Naive thymus-derived CD4-positive, alpha-beta T cell (primary cell): ENCODE measurements at regions not wholly inside any gene's neighbourhood (a gene's known extent, or its start where the extent isn't known, plus 50 kb on each side); places are given as distances from the start of the nearest gene placed in this dataset.

Source experiments
- ATAC-seq: fragments of 150-1000 bp; cut with Tn5 transposase; 2 replicates; pipeline ENCODE4 v1.10.0; 2021; ENCODE audit warnings: mild to moderate bottlenecking, moderate library complexity
- CTCF ChIA-PET: fragments of 350-600 bp; sonication (Branson Sonifier 250); formaldehyde crosslinking; loops from one replicate; lab custom pipeline; 2021; ENCODE audit warnings: antibody characterized with exemption; lab: Charles Lee
- POLR2A ChIA-PET: fragments of 350-600 bp; sonication (Branson Sonifier 250); formaldehyde crosslinking; loops from one replicate; lab custom pipeline; 2021; ENCODE audit warnings: antibody characterized with exemption, inconsistent platforms; lab: Charles Lee
- DNase-seq, 9 donors: peaks; one replicate each; pipeline versions ENCODE4 v3.0.0 to v3.0.0-alpha.2; 2020 to 2022; ENCODE audit warnings: mixed read lengths in 1 of 9
- H3K27ac ChIP-seq: one replicate; pipeline ENCODE4 v1.7.0; 2013; ENCODE audit warnings: mild to moderate bottlenecking, low read depth, low read length, moderate library complexity
- H3K27me3 ChIP-seq, 2 donors: one replicate each; pipeline ENCODE4 v1.7.0; 2013; ENCODE audit warnings: low read length in 2 of 2, mild to moderate bottlenecking in 2 of 2, moderate library complexity in 2 of 2; ENCODE audit not compliant: control insufficient read depth in 2 of 2, insufficient read depth in 2 of 2
- H3K36me3 ChIP-seq, 3 experiments: 1 replicate in 2 of 3; 2 replicates in 1 of 3; pipeline ENCODE4 v1.7.0; 2013; ENCODE audit warnings: low read length in 3 of 3, mild to moderate bottlenecking in 3 of 3, moderate library complexity in 1 of 3; ENCODE audit not compliant: insufficient read depth in 3 of 3, control insufficient read depth in 2 of 3
- H3K4me1 ChIP-seq, 2 donors: one replicate each; pipeline ENCODE4 v1.7.0; 2013; ENCODE audit warnings: low read length in 2 of 2, mild to moderate bottlenecking in 2 of 2, moderate library complexity in 1 of 2; ENCODE audit not compliant: control insufficient read depth in 2 of 2, insufficient read depth in 2 of 2
- H3K4me3 ChIP-seq: 2 replicates; pipeline ENCODE4 v1.7.0; 2013; ENCODE audit warnings: mild to moderate bottlenecking, low read length
- H3K9me3 ChIP-seq, 3 experiments: 1 replicate in 2 of 3; 2 replicates in 1 of 3; pipeline ENCODE4 v1.7.0; 2013; ENCODE audit warnings: low read length in 3 of 3; ENCODE audit not compliant: control insufficient read depth in 2 of 3
- H3K27ac Mint-ChIP-seq, 9 donors: one replicate each; pipeline ENCODE4 v1.8.0; 2020 to 2022; ENCODE audit warnings: mixed read lengths in 9 of 9, mild to moderate bottlenecking in 8 of 9, moderate library complexity in 5 of 9, inconsistent platforms in 2 of 9
- H3K27me3 Mint-ChIP-seq, 5 donors: one replicate each; pipeline ENCODE4 v1.8.0; 2021 to 2022; ENCODE audit warnings: mixed read lengths in 5 of 5, mild to moderate bottlenecking in 1 of 5
- H3K36me3 Mint-ChIP-seq, 5 donors: one replicate each; pipeline ENCODE4 v1.8.0; 2020 to 2022; ENCODE audit warnings: mixed read lengths in 5 of 5, mild to moderate bottlenecking in 3 of 5, inconsistent platforms in 1 of 5
- H3K4me1 Mint-ChIP-seq, 7 donors: one replicate each; pipeline ENCODE4 v1.8.0; 2020 to 2022; ENCODE audit warnings: mixed read lengths in 7 of 7, mild to moderate bottlenecking in 3 of 7, inconsistent platforms in 1 of 7
- H3K4me3 Mint-ChIP-seq, 10 donors: one replicate each; pipeline ENCODE4 v1.8.0; 2020 to 2022; ENCODE audit warnings: mild to moderate bottlenecking in 10 of 10, mixed read lengths in 10 of 10, moderate library complexity in 6 of 10, inconsistent platforms in 2 of 10
- H3K9me3 Mint-ChIP-seq, 11 donors: one replicate each; pipeline ENCODE4 v1.8.0; 2020 to 2022; ENCODE audit warnings: mixed read lengths in 11 of 11, mild to moderate bottlenecking in 4 of 11, inconsistent platforms in 1 of 11, moderate library complexity in 1 of 11
- intact Hi-C, 2 donors: fragments of 100-400 bp; cut with micrococcal nuclease; formaldehyde crosslinking; loops; one replicate each; pipeline ENCODE4 v1.15.1; 2023

DNA sequence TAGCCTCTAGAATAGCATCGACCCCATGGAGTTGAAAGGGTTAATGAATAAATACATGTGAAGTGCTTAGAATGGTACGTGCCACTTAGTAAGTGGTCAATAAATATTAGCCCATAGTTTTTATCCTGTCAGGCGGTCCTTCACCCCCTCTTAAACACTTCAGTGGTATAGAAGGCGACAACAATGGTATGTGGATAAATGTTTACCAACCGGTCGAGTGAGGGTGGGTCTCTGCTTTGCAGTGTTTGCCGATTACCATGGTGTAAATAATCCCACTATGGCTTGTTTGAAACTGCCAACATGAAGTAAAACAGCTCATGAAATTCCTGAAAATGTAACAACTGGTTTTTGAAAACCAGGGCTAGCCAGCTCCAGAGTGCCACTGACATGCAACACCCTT lies 541.2 kb downstream of the BUD13 start:
- peaks cover 0 to 4% (median 0%) of the 10 kb centered on the region in 11 donors for H3K9me3 Mint-ChIP-seq
- intact Hi-C loops = no loop called here
- Histone ChIP-seq H3K27ac (no peak overlapping the region), H3K4me3 (no peak overlapping the region), H3K27me3 (no peaks in the 10 kb centered on the region), H3K9me3 (no peaks in the 10 kb centered on the region), H3K36me3 (no peaks in the 10 kb centered on the region), H3K4me1 (no peaks in the 10 kb centered on the region)
- DNase-seq (no peak), ATAC-seq (no peak)
- no peak overlapping the region for H3K4me3 Mint-ChIP-seq
- ChIA-PET POLR2A (no interaction called here), CTCF (no interaction called here)
- no peak overlapping the region for H3K27ac Mint-ChIP-seq
- no peaks in the 10 kb centered on the region for H3K4me1 Mint-ChIP-seq
- no peaks in the 10 kb centered on the region for H3K36me3 Mint-ChIP-seq
- peaks cover 0 to 45% (median 25%) of the 10 kb centered on the region in 5 donors for H3K27me3 Mint-ChIP-seq

DNA sequence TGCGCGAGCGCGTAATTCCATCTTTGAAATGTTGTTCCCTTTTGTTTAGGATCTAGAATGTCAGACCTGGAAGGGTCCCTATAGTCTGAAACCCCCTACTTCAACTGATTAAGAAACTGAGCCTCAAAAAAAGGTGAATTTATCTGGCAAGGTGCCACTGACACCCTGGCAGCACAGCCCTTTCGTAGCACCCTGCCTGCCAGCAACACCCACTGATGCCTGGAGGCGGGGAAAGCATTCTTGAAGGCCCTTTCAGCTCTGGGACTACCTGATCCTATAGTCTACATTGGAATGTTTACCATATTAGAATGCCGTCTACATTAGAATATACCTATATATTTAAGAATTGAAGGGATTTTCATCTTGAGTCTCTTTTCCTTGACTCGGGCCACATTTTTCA lies 542.3 kb downstream of the BUD13 start:
- Histone ChIP-seq H3K36me3 (no peaks in the 10 kb centered on the region), H3K4me3 (no peak overlapping the region), H3K4me1 (no peaks in the 10 kb centered on the region), H3K27ac (no peak overlapping the region), H3K9me3 (no peaks in the 10 kb centered on the region), H3K27me3 (no peaks in the 10 kb centered on the region)
- Mint-ChIP-seq H3K9me3 (peaks cover 0 to 4% (median 0%) of the 10 kb centered on the region in 11 donors), H3K36me3 (no peaks in the 10 kb centered on the region), H3K27ac (no peak overlapping the region), H3K4me3 (no peak overlapping the region), H3K27me3 (peaks cover 0 to 51% (median 33%) of the 10 kb centered on the region in 5 donors), H3K4me1 (no peaks in the 10 kb centered on the region)
- DNase-seq = no peak
- no peak for ATAC-seq
- CTCF ChIA-PET = no interaction called here
- intact Hi-C loops = no loop called here
- POLR2A ChIA-PET = no interaction called here

DNA sequence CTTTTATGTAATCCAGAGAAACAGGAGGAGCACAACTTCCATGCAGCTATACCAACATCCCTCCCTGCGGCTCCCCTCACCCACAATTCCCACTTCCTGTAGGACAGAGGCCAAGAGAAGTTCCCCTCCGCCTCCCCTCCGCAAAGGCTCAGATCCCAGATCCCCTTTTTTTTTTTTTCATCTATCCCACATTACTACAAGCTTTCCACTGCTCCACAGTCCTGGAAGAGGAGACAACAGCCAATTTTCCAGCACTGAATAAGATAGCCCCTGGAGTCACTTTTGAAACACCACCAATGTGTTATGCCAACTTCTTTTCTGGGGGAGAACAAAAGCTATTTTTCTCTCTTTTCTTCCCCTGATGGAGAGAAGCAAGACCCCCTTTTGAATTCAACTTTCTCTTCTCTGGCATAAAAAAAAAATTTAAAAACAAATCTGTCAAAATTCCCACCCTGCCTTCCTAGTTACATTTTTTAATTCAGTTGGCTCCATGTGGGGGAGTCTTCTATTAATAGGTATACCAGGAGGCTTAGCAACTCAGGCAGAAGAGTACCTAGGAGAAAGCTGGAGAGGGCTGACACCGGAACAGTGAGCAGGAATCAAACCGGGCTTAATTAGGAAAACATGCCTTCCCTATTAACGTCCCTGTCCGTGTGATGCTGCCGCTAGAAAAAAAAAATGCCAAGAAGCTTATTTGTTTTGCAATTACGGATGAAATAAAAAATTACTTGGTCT lies 543.4 kb downstream of the BUD13 start:
- H3K9me3 Mint-ChIP-seq = peaks cover 0 to 4% (median 0%) of the 10 kb centered on the region in 11 donors
- CTCF ChIA-PET = no interaction called here

DNA sequence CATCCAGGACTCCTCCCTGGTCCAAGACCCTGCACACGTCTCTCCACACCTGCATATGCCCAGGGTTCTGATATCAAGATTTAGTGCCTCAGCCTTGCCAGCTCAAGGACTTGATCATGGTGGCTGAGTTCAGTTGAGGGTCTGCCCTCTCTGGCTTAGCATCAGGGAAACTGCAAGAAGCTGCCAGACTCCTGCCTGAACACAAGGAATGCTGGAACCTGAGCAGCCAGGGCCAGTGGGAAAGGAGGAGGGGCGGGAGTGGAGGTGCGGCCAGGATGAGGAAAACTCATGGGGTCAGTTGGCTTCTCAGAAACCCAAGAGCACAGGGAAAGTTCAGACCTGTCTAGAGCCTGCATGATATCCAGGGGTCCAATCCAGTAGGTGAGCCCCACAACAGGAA lies 546.1 kb downstream of the BUD13 start:
- H3K27me3 Mint-ChIP-seq = peaks cover 0 to 48% (median 31%) of the 10 kb centered on the region in 5 donors
- ATAC-seq (no peak), DNase-seq (no peak)
- H3K4me3 ChIP-seq = no peak overlapping the region
- no peaks in the 10 kb centered on the region for H3K27me3 ChIP-seq
- H3K4me1 ChIP-seq = no peaks in the 10 kb centered on the region
- no peak overlapping the region for H3K27ac Mint-ChIP-seq
- POLR2A ChIA-PET = no interaction called here
- H3K36me3 Mint-ChIP-seq = no peaks in the 10 kb centered on the region
- no peaks in the 10 kb centered on the region for H3K4me1 Mint-ChIP-seq
- intact Hi-C loops = loop anchor here in 1 of 2 donors (10.0 kb wide), 1 partner anchor 1882 kb away; no protein-coding TSS in a partner anchor
- H3K9me3 Mint-ChIP-seq = peaks cover 0 to 4% (median 0%) of the 10 kb centered on the region in 11 donors
- CTCF ChIA-PET = no interaction called here
- H3K9me3 ChIP-seq = no peaks in the 10 kb centered on the region
- H3K27ac ChIP-seq = no peak overlapping the region
- no peaks in the 10 kb centered on the region for H3K36me3 ChIP-seq
- H3K4me3 Mint-ChIP-seq = no peak overlapping the region

More for the DNA sequence above, 543.4 kb downstream of the BUD13 start:
- no peaks in the 10 kb centered on the region for H3K4me1 ChIP-seq
- no peaks in the 10 kb centered on the region for H3K9me3 ChIP-seq
- intact Hi-C loops = loop anchor here in 1 of 2 donors (10.0 kb wide), 1 partner anchor 1885 kb away; no protein-coding TSS in a partner anchor
- no peak overlapping the region for H3K27ac ChIP-seq
- Mint-ChIP-seq H3K4me3 (no peak overlapping the region), H3K36me3 (no peaks in the 10 kb centered on the region), H3K27me3 (peaks cover 0 to 49% (median 33%) of the 10 kb centered on the region in 5 donors), H3K27ac (no peak overlapping the region), H3K4me1 (no peaks in the 10 kb centered on the region)
- no peaks in the 10 kb centered on the region for H3K36me3 ChIP-seq
- no peaks in the 10 kb centered on the region for H3K27me3 ChIP-seq
- ATAC-seq (no peak), DNase-seq (no peak)
- POLR2A ChIA-PET = no interaction called here
- no peak overlapping the region for H3K4me3 ChIP-seq

DNA sequence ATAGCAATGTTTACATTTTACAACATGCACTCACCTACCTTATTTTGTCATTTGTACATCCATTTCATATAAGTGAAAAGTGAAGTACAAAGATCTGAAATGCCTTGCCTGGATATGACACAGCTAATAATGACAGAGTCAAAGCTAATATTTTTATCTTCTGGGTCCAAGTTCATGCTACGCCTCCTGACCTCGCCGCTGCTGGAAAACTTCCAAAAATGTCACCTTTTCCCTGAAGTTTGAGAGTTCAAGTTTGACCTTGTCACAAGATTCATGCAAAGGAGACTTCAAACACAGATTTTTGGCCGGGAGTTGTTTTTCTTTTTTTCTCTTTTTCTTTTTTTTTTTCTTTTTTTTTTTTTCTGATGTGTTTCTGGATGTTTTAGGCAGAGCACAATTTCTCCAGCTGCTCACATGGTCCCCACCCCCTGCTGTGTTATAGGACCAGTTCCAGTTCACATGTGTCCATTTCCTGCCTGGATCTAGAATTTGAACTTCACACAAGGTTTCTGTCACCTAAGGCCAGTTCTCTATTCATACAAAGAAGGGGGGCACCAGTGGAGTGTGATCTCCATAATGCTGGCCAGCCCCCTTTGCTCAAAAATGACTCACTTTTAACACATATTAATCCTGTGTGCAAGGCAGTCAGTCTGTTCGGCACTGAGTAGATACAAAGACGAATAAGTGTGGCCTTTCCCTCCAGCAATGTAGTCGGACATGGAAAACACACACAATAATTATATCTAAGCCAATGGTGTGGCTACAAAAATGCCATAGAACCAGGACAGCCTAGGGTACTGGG lies 546.8 kb downstream of the BUD13 start:
- H3K27ac Mint-ChIP-seq = no peak overlapping the region
- Histone ChIP-seq H3K36me3 (no peaks in the 10 kb centered on the region), H3K27me3 (no peaks in the 10 kb centered on the region), H3K27ac (no peak overlapping the region), H3K4me1 (no peaks in the 10 kb centered on the region), H3K4me3 (no peak overlapping the region), H3K9me3 (no peaks in the 10 kb centered on the region)
- ChIA-PET CTCF (no interaction called here), POLR2A (no interaction called here)
- no peaks in the 10 kb centered on the region for H3K4me1 Mint-ChIP-seq
- ATAC-seq = no peak
- no peak overlapping the region for H3K4me3 Mint-ChIP-seq
- H3K36me3 Mint-ChIP-seq = no peaks in the 10 kb centered on the region
- peaks cover 0 to 46% (median 30%) of the 10 kb centered on the region in 5 donors for H3K27me3 Mint-ChIP-seq
- intact Hi-C loops = loop anchor here (2.0 to 10.0 kb wide), 2 partner anchors 901 to 1881 kb away; no protein-coding TSS in a partner anchor
- H3K9me3 Mint-ChIP-seq = peaks cover 0 to 4% (median 0%) of the 10 kb centered on the region in 11 donors
- DNase-seq = no peak

DNA sequence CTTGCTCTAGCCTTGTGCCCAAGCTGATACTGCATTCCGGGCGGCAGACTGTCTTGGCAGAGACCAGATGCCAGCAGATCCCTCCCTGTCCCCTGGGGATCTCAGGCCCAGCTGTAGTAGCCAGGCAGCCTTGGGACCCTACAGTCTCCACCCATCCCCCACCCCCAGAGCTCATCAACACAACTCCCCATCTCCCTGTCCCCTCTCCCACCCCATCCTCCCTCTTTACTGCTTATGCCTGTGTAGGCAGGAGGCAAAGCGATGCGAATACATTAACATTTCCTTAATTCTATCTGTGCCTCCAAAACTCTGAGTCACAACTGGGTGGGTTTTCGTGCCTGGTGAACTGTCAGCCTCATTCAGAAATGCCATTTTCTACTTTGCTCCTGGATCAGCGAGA lies 547.6 kb downstream of the BUD13 start:
- peaks cover 0 to 4% (median 0%) of the 10 kb centered on the region in 11 donors for H3K9me3 Mint-ChIP-seq
- ATAC-seq (no peak), DNase-seq (no peak)
- no peaks in the 10 kb centered on the region for H3K36me3 Mint-ChIP-seq
- no peak overlapping the region for H3K4me3 Mint-ChIP-seq
- Histone ChIP-seq H3K36me3 (no peaks in the 10 kb centered on the region), H3K27me3 (no peaks in the 10 kb centered on the region), H3K9me3 (no peaks in the 10 kb centered on the region), H3K4me3 (no peak overlapping the region), H3K4me1 (no peaks in the 10 kb centered on the region), H3K27ac (no peak overlapping the region)
- POLR2A ChIA-PET = no interaction called here
- peaks cover 0 to 39% (median 28%) of the 10 kb centered on the region in 5 donors for H3K27me3 Mint-ChIP-seq
- intact Hi-C loops = loop anchor here (2.0 to 10.0 kb wide), 2 partner anchors 900 to 1880 kb away; no protein-coding TSS in a partner anchor
- CTCF ChIA-PET = no interaction called here
- H3K4me1 Mint-ChIP-seq = no peaks in the 10 kb centered on the region
- H3K27ac Mint-ChIP-seq = no peak overlapping the region
